Breast epithelium (tissue), 4 donors: ENCODE measurements at regions not wholly inside any gene's neighbourhood (a gene's known extent, or its start where the extent isn't known, plus 50 kb on each side); places are given as distances from the start of the nearest gene placed in this dataset.

Source experiments
- DNase-seq, 2 donors: peaks; one replicate each; pipeline ENCODE4 v3.0.0-alpha.2; 2019; ENCODE audit warnings: low spot score in 2 of 2
- H3K27ac ChIP-seq, 2 donors: fragments of 200-600 bp; sonication (generic) in 1 of 2; one replicate each; pipeline ENCODE4 v1.5.1; 2016 to 2019; ENCODE audit warnings: mild to moderate bottlenecking in 1 of 2
- H3K27me3 ChIP-seq, 2 donors: fragments of 200-600 bp; sonication (generic) in 1 of 2; one replicate each; pipeline versions ENCODE4 v1.5.1 to v1.6.0; 2017 to 2019; ENCODE audit warnings: control low read depth in 1 of 2, mild to moderate bottlenecking in 1 of 2
- H3K36me3 ChIP-seq: fragments of 200-600 bp; one replicate; pipeline ENCODE4 v1.5.1; 2019
- H3K4me1 ChIP-seq, 2 donors: fragments of 200-600 bp; sonication (generic); one replicate each; pipeline ENCODE4 v1.5.1; 2016 to 2019; ENCODE audit warnings: control low read depth in 1 of 2
- H3K4me3 ChIP-seq, 3 donors: fragments of 200-600 bp; sonication (generic); 1 replicate in 2 of 3; 2 replicates in 1 of 3; pipeline ENCODE4 v1.5.1; 2016 to 2019; ENCODE audit warnings: mild to moderate bottlenecking in 3 of 3, moderate library complexity in 2 of 3
- H3K9me3 ChIP-seq, 2 donors: fragments of 200-600 bp; sonication (generic) in 1 of 2; one replicate each; pipeline ENCODE4 v1.5.1; 2016 to 2019; ENCODE audit warnings: control low read depth in 1 of 2
- CTCF ChIP-seq, 3 donors: fragments of 450-650 bp; IDR thresholded peaks; one replicate each; pipeline ENCODE4 v1.5.1; 2016 to 2017; ENCODE audit warnings: antibody characterized with exemption in 3 of 3, mild to moderate bottlenecking in 3 of 3, moderate library complexity in 3 of 3
- POLR2A ChIP-seq: fragments of 450-650 bp; IDR thresholded peaks from one replicate; pipeline ENCODE4 v1.6.1; 2016; ENCODE audit warnings: antibody characterized with exemption, mild to moderate bottlenecking, moderate library complexity
- POLR2AphosphoS5 ChIP-seq, 3 donors: sonication (generic); formaldehyde crosslinking; IDR thresholded peaks; one replicate each; pipeline ENCODE4 v1.6.1; 2017; ENCODE audit warnings: antibody characterized with exemption in 3 of 3
- intact Hi-C: fragments of 100-400 bp; cut with DNase I; formaldehyde crosslinking; loops from one replicate; pipeline ENCODE4 v1.15.1; 2023; ENCODE audit warnings: low total_unique reads

DNA sequence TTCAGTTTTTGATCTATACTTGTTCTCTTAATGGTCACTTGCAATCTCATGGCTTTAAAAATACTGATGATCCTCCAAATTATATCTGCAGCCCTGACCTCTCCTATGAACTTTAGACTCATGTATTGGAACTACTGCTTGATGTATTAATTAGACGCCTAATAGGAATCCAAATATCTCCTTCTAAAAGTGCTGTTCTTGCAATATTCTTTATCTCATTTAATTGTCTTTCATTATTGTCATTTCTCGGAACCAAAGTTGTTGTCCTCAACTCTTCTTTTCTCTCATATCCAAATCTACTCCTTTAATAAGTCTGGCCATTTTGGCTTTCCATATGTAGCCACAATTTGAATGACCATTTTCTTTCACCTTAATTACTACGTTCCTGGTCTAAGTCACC, 907.6 kb upstream of the SEL1L start:
- no peaks in the 10 kb centered on the region for H3K27me3 ChIP-seq
- H3K4me1 ChIP-seq = no peaks in the 10 kb centered on the region
- no peaks in the 10 kb centered on the region for H3K9me3 ChIP-seq
- no peaks in the 10 kb centered on the region for H3K36me3 ChIP-seq
- H3K4me3 ChIP-seq = no peak overlapping the region
- H3K27ac ChIP-seq = no peak overlapping the region
- no peak for TF ChIP-seq POLR2AphosphoS5 (IDR thresholded peaks at IDR 0.05)
- no peak for TF ChIP-seq POLR2A
- no peak for TF ChIP-seq CTCF (IDR thresholded peaks at IDR 0.05)
- intact Hi-C loops = no loop called here
- DNase-seq = no peak

- H3K9me3 ChIP-seq = no peaks in the 10 kb centered on the region
- intact Hi-C loops = no loop called here
- H3K4me3 ChIP-seq = no peak overlapping the region
- no peaks in the 10 kb centered on the region for H3K27me3 ChIP-seq
- no peak for TF ChIP-seq POLR2A
- TF ChIP-seq POLR2AphosphoS5 (IDR thresholded peaks at IDR 0.05) = no peak
- no peak for TF ChIP-seq CTCF (IDR thresholded peaks at IDR 0.05)
- no peak overlapping the region for H3K27ac ChIP-seq
- no peak for DNase-seq
- H3K36me3 ChIP-seq = no peaks in the 10 kb centered on the region
- H3K4me1 ChIP-seq = no peaks in the 10 kb centered on the region
Observed at GRCh38 chr14:82445810-82446570, 912.3 kb upstream of the SEL1L start.

DNA sequence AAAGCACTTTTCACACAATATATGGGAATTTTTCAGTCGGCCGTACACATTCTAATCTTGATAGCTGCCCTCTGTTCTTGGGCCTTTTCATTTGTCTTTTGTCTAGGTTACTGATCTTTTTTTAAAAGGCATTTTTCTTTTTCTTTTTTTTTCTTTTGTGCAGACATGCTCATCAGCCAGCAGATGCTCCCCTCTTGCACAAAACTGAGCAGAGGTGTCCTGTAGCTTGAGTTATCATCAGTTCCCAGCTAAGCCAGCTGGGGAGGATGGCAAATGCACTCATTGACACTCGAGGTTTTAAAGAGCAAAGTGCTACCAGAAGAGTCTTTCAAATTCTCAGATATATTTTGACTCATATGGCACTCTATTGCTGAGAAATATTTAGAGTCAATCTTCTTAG, 913.9 kb upstream of the SEL1L start:
- Histone ChIP-seq H3K27ac (no peak overlapping the region), H3K36me3 (no peaks in the 10 kb centered on the region), H3K4me1 (no peaks in the 10 kb centered on the region), H3K4me3 (no peak overlapping the region), H3K27me3 (no peaks in the 10 kb centered on the region), H3K9me3 (no peaks in the 10 kb centered on the region)
- TF ChIP-seq POLR2AphosphoS5 (IDR thresholded peaks at IDR 0.05) (no peak), POLR2A (no peak), CTCF (IDR thresholded peaks at IDR 0.05) (no peak)
- intact Hi-C loops = no loop called here
- DNase-seq = no peak

DNA sequence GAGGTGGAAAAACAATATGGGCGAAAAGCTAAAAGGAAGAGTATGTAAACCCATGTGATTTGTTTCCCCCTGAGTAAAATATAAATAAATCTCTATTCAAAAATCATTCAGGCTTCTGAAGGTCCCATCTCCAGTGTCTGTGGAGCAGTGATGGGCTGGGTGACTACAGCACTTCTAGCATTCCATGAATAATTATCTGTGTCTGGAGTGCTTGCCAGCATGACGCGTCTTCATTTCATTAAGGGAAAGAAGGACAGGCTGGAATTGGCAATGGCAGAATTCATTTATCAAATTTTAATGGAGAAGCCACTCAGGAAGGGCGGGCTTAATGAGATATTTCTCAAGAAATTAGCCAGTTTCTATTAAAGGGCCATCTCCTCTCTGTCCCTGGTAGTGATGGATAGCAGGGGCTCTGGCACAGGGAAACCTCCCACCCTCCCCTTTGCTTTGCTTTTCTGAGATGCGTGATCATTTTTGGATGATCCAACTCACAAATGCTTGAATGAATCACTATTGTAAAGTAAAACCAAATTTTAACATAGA, 916.3 kb upstream of the SEL1L start:
- Histone ChIP-seq H3K9me3 (no peaks in the 10 kb centered on the region), H3K4me1 (no peaks in the 10 kb centered on the region), H3K27me3 (no peaks in the 10 kb centered on the region), H3K27ac (no peak overlapping the region), H3K4me3 (no peak overlapping the region), H3K36me3 (no peaks in the 10 kb centered on the region)
- intact Hi-C loops = no loop called here
- TF ChIP-seq POLR2A = no peak
- no peak for TF ChIP-seq POLR2AphosphoS5 (IDR thresholded peaks at IDR 0.05)
- DNase-seq = no peak

GRCh38 chr14:82451675-82452074, 918.0 kb upstream of the SEL1L start:
- H3K4me3 ChIP-seq = no peak overlapping the region
- H3K4me1 ChIP-seq = no peaks in the 10 kb centered on the region
- TF ChIP-seq POLR2A (no peak), POLR2AphosphoS5 (IDR thresholded peaks at IDR 0.05) (no peak), CTCF (IDR thresholded peaks at IDR 0.05) (no peak)
- no peak overlapping the region for H3K27ac ChIP-seq
- no peak for DNase-seq
- intact Hi-C loops = no loop called here
- H3K27me3 ChIP-seq = no peaks in the 10 kb centered on the region
- no peaks in the 10 kb centered on the region for H3K9me3 ChIP-seq
- no peaks in the 10 kb centered on the region for H3K36me3 ChIP-seq
